RCC 7860 (cell line): ENCODE measurements at regions not wholly inside any gene's neighbourhood (a gene's known extent, or its start where the extent isn't known, plus 50 kb on each side); places are given as distances from the start of the nearest gene placed in this dataset.

Source experiments
- DNase-seq: peaks from one replicate; pipeline ENCODE4 v3.0.0-alpha.2; 2015; ENCODE audit warnings: low spot score
- FAIRE-seq: peaks from 2 replicates; lab custom pipeline; 2012; peaks lifted over from hg19 to GRCh38; lab: Jason Lieb, UNC

DNA sequence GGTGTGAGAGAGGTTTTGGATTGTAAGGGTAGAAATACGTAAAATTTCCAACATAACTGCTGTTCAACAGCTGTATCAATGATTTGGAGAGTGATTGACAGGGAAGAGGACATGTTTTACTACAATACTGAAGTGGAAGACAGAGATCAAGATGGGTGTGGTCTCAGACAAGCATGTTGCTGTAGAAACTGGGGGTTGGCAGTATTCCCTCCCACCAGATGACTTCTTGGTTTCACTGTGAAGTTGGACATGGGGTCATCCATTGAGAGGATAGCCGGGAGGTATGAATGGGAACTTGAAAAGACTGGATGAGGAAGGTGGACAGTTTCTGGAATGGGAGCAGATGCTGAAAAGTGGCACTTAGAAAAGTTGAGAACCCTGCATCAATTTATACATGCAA, 95.3 kb upstream of the HDAC9 start:
- no peak for FAIRE-seq
- DNase-seq = no peak

DNA sequence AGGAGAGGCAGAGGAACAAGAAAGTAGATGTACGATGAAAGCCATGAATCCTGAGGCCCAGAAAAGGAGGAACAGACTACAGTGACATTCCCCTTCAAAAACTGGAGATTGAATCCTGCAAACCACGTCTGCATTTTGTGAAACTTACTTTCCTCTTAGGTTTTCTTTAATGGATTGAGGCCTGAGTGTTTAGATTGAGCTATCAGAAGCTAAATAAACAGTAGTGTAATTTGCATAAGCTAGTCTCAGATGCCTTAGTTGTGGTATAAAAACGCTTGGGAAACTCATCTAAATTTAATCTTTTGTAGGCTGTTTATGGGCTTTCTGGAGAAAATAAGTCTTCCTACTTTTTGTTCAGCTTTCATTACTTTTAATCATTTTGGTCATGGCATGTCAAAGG, 94.8 kb upstream of the HDAC9 start:
- DNase-seq (no peak), FAIRE-seq (no peak)

DNA sequence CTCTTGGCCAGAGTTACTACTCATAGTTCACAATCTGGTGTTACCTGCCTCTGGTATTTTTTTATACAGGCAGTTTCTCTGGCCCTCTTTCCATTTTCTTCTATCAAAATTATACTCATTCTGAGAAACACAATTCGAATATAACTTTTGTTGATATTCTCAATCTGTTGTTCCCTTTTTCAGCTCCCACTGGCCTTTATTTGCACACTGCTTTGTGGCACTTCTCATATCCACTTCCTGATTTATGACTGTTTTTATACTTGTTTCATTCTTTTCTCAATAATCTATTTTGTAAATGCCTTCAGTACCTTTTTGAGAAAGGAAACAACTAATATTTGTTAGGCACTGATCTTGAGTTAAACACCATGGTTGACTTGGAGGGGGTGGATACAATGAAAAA, 93.8 kb upstream of the HDAC9 start:
- no peak for DNase-seq

DNA sequence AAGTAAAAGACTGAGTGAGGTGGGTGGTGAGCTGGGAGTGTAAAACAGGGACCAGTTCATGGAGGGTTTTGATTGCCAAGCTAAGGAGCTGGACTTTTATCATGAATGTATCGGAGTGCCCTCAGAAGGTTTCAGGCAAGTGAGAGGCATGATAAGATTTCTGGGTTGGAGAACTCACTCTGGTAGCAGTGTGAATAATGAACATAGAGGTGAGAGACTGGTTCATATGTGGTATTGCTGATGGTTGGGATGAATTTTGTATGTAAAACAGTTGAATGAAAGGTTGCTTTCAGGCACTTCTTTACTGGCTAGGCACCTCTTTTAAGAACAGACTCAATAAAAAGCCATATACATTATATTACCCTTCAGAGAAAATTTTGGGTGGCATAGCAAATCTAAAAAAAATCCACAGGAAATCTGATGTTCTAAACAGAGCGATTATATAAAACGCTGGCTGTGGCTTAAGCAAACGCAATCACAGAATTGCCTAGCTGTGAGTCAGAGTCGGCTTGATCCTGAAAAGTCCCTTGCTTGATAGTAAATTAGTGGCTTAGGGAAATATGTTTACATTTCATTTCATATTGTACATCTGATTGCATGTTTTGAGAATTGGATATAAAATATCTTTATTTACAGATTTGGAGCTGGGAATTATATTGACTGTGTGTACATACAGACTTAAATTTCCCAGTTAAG, 92.9 kb upstream of the HDAC9 start:
- FAIRE-seq (peak; percentile 54), DNase-seq (no peak)

More for the DNA sequence above, 93.8 kb upstream of the HDAC9 start:
- FAIRE-seq = no peak

DNA sequence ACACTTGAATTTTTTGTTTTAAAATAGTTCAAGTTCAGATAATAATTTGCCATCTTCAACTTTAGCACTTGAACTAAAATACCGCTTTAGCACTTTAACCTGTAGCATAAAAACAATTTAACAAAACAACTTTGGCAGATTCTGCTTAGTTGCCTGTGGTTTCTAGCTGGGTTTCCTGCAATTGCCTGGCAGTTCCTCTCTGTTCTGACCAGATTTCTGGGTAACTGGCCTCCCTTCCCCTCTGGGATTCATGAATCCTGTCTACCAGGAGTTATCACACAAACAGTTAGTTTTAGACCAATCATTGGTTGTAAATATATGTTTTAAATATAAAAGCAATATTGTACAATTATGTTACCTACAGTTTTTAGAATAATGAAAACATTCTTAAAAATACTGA, 89.8 kb upstream of the HDAC9 start:
- DNase-seq = no peak
- no peak for FAIRE-seq

DNA sequence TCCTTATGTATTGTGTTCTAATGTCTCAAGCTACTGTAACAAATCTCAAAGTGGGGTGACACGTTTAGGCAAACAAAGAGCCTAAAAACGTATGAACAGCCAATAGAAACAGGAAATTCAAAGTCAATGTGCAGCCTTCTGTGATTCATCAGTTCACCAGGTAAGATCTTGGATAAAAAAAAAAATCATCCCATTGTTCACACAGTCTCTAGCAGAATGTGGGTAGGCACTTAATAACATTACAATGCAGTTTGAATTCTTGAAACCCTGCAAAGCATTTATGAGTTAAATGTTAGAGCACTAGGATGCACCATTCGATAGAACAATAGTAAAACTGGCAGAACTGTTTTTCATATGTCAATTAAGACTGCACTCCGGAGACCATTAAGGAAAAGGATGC, 88.2 kb upstream of the HDAC9 start:
- no peak for DNase-seq
- FAIRE-seq = no peak

DNA sequence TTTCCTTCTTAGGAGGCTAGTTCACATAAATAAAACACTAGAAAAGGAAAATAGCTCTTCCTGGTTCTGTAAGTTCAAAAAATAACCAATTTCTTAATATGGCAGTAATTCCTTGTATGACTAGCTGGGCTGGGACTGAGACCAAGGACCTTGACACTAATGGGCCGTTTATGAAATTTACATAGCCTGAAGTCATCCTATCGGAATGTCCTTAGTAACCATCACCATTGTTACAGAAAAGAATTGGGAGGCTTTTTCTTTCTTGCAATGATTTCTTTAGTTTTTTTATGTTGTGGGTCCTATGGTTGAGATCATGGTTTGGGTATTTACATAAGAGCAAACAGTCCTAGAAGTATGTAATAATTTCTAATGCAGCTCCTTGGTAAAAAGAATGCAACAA, 87.1 kb upstream of the HDAC9 start:
- peak; percentile 16 for FAIRE-seq
- peak; percentile 38 for DNase-seq

DNA sequence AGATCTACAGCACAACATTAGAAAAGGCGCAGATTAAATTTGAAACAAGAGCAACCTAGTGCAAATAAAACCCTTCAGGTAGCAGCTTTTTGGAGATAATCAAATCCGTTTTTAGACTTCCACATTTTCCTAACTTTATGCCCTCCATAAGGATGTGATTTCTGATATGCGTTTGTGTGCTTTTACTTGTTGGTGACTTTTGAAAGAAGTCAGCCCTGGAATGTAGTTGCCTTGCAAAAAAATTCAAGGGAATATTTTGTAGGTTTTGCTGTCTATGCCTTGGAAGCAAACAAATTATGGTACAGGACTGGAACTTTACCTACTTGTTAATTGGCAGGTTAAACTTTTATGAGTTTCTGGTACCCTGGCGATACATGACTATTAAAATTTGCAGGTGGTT, 86.7 kb upstream of the HDAC9 start:
- no peak for DNase-seq
- no peak for FAIRE-seq

DNA sequence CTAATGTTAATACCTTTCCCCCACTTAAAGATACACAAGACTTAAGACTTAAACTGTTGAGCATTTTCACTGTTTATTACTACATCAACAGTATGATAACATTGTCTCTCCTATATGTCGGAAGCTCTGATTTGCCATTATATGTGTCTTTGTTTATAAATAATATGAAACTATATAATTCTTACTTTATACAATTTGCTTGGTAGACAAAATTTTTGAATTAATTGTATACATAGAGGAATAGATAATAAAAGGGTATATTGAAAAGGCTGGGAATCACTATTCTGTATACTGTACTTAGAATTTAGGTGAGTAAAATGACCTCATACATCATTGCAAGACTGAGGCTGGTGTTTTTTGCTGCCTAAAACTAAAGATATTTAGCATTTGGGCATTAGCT, 82.1 kb upstream of the HDAC9 start:
- FAIRE-seq (peak; percentile 30), DNase-seq (no peak)

DNA sequence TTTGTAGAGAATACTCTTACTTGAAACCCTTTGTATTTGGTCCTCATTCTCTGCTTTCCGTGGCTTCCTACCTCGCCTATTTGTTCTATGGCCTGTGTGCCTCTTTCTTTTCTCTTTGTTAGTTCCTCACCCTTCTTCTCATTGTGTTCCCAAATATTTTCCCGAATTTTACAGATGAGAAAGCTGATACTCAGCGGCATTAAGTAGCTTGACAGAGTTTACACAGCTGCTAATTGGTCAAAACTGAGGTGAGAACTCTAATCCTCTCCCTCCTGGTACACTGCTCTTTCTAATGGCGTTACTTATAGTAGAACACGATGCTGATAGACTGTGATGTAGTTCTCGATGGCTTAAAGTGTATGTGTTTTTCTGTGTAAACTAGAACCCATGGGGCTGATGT, 80.7 kb upstream of the HDAC9 start:
- FAIRE-seq = no peak
- no peak for DNase-seq

DNA sequence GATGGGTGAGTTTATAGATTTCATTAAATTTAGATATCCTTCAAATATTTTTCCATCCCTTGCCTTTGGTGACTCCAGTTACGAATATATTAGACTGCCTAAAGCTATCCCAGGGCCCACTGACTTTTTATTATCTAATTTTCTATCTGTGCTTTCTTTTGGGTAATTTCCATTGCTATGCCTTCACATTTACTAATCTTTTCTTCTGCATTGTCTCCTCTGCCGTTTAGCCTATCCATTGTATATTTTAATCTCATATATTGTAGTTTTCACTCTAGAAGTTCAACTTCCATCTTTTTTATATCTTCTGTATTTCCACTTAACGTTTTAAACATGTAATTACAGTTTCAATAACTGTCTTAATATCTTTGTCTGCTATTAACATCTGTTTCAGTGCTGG, 78.6 kb upstream of the HDAC9 start:
- FAIRE-seq = no peak
- DNase-seq = no peak

DNA sequence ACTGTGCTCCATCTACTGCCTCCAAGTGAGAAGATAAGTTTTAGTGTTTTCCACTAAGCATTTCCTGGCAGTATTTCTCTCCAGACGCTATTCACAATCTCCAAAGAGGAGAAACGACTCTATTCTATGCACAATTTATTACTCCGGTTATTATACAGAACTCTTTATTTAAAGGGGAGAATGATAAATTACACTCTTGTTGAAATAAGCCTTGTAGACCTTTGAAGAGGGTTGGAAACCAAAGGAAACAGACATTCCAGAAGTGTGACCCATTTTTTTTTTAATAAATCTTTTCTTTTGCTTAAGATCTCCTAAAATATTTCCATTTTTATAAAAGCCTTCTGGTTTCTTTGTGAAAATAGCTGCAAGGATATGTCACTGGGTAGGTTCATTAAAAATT, 76.1 kb upstream of the HDAC9 start:
- FAIRE-seq (no peak), DNase-seq (no peak)

DNA sequence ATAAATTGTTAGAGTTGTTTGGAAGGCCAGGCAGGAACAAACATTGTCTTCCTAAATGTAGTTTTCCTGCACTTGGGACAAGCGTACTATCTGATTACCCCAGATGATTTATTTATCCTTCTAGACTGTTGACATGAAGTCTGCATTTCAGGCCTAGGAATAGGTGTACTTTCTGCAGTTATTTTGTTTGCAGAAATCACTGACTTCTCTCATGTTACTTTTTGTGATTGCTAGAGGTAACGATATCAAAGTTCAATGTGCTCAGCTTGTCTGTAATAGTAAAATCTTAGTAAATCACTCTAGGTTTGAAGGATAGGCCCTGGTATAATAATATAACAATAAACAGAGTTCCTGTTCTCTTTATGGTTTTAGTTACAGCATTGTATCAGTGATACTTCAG, 75.4 kb upstream of the HDAC9 start:
- FAIRE-seq = no peak
- DNase-seq = no peak

DNA sequence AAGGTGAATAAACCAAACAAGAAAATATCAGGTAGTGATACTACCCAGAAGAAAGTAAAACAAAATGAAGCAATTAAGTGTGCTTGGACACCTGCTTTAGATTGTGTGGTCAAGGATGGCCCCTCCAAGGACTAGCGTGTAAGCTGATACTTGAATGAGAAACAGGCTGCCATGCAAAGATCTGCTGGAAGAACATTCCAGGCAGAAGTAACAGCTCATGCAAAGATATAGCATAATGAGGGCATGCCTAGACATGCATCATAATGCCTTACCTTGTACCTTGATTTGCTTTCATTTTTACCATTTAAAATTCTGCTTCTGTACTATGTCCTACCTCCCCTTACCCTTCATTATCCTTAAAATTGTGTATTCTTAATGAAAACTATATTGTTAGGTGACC, 74.8 kb upstream of the HDAC9 start:
- FAIRE-seq (no peak), DNase-seq (no peak)

DNA sequence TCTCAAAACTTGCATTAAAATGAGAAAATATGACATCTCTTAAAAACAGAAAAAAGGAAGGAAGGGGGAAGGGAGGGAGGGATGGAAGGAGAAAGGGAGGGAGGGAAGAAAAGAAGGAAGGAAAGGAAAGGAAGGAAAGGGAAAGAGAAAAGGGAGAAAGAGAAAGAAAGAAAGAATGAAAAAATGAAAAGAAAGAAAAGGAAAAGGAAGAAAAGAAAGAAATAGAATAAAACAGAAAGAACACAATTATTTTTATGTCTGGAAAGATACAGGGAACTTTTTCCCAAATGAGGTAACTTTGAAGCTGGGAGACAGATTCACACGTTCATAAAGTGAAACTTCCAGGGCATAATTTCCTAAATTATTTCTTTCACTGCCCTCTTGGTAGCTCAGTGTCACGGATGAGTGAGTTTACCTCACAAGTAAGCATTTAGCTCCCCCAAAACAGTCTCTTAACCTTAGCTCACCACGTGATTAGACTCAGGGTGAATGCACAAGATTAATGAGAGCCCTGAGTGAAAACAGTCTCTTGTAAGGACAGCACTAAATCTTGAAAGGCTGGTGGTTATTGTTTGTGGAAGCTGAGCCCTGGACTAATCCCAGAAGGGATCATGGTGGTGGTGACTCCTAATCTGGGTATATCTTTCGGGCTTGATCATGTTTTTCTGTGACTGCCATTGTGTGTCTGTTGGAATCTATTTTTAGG, 74.1 kb upstream of the HDAC9 start:
- DNase-seq (no peak), FAIRE-seq (peak; percentile 66)

DNA sequence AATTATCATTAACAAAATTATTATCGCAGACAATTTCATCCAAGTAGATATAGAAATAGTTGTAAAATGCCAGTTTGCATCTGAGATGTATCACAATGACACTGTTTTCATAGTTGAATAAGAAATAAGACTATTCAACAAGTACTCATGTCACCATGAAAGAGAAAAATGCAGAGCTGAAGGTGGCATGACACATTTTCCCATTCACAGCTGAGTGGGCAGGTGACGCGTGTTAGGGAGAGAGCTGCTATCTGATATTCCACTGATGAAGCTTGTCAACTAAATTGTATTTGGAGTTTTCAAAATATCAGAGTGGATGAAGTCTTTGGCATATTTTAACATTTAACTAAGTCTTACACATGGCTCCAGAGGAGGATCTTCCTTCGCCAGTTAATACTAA, 70.3 kb upstream of the HDAC9 start:
- FAIRE-seq = peak; percentile 75
- peak; percentile 47 for DNase-seq

DNA sequence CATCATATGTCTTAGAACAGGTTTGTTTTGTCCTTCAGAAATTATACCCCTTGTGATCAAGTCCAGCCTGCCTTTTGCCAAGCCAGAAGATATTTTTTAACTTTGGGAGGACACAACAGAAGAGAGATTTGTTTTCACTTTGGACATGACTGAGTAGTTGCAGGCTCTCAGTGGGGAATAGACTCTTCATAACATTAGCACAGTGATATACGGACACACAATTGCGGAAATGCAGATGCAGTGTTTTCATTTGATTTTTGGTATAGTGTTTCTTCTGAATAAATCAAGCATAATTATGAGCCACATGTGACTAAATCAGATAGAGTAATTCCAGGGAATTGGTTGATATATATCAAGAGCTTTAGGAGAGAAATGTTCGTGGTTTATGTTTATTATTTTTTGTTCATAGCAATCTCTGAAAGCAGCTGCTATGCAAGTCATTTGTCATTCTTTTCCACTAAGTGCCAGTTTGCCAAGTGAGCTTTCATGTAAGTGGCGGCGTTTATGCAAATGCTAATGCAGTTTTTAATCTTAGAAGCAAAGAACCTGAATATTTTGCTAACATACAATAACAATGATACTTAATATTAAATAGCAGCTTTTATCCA, 69.6 kb upstream of the HDAC9 start:
- FAIRE-seq (no peak), DNase-seq (no peak)

DNA sequence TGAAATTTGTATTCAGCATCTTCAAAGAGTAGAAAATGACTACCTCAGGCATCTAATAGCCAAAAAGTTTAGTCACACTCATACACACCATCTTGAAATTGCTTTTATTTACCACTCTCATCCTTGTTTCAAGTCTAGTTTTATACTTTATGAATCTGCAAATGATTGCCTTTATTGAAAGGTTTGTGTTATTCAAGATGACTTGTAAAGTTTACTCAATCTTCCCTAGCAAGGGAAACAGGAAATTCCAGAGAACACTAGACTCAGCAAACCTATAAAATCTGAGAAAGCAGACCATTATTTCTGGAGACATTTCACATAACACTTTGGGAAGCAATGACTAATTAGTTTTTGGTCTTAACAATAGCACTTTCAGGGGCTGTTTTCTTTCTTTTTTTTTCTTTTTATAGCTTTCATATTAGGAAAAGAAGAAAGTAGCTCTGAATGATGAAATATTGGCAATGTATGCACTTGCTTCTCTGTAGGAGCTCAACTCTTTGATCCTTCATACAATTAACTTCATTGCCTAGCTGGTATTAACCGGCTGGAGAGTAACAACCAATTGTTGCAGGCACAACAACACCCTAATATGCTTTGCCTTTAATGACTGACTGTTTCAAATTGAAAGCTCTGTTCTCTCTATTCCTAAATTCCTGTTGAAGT, 68.9 kb upstream of the HDAC9 start:
- peak; percentile 7 for FAIRE-seq
- DNase-seq = no peak

DNA sequence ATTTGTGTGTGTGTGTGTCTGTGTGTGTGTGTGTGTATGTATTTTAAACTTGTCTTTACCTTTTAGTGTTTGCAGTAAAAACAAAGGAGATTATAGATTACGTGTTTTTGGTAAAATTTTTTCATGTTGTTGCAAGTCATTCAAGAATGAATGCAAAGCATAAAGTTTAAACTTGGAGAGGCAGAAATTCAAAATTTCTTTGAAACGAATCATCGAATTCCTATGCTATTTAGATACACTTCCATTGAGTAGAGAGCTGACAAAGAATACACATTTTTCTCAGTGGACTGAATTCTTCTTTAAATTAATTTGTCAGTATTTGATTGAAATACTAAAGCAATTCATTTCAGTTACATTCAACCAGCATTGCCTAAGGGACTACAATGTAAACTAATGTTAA, 66.0 kb upstream of the HDAC9 start:
- FAIRE-seq = peak; percentile 86
- DNase-seq = peak; percentile 45

DNA sequence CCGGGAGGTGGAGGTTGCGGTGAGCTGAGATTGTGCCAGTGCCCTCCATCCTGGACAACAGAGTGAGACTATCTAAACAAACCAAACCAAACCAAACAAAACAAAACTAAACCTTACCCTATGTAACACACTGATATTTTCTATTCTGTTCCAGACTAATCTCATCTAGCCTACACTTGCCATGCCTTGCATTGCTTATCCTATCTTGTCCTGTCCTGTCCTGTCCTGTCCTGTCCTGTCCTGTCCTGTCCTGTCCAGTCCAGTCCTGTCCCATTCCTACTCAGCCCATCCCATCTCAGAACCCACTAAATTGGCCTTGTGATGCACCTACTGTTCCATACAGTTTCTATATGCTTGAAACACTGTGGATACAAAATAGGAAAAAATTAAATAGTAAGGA, 64.7 kb upstream of the HDAC9 start:
- DNase-seq (no peak), FAIRE-seq (no peak)

DNA sequence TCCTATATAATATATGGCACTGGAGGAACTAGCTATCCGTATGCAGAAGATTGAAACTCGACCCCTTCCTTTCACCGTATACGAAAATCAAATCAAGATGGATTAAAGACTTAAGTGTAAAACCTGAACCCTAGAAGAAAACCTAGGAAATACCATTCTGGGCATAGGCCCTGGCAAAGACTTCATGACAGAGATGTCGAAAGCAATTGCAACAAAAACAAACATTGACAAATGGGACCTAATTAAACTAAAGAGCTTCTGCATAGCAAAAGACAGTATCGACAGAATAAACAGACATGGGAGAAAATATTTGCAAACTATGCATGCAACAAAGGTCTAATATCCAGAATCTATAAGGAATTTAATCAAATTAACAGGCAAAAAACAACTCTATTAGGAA, 61.4 kb upstream of the HDAC9 start:
- DNase-seq = no peak
- FAIRE-seq = no peak

DNA sequence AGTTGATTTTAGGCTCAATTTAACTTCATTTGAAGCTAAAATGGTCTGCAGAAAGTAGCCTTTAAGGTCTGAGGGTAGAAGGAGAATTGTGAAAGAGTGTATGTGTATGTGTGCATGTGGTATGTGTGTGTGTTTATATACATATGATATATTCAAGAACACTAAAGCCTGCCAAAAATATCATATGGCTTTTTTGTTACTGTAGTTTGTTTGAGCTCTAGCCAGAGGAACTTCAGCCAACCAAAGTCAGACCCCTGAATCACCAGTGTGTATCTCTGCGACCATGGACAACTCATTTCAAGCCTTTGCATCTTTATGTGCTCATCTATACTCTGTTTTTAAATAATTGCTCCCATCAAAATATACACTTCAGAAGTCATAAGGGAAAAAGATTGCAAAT, 58.4 kb upstream of the HDAC9 start:
- DNase-seq (no peak), FAIRE-seq (no peak)
